Muscle of leg (tissue), 3 donors: ENCODE measurements at regions not wholly inside any gene's neighbourhood (a gene's known extent, or its start where the extent isn't known, plus 50 kb on each side); places are given as distances from the start of the nearest gene placed in this dataset.
"Not testable (repeated sequence)": the region's sequence is repeated elsewhere in the genome, so short reads cannot be mapped to it uniquely, and the experiment has no call there.

Experiments
- DNase-seq: peaks from one replicate; pipeline ENCODE4 v3.0.0; 2013
- H3K27ac ChIP-seq: one replicate; pipeline ENCODE4 v1.5.1; 2013; ENCODE audit warnings: mild to moderate bottlenecking, low read length, control low read depth
- H3K27me3 ChIP-seq: one replicate; pipeline ENCODE4 v1.6.1; 2013; ENCODE audit warnings: low read length; ENCODE audit not compliant: control insufficient read depth, insufficient read depth
- H3K36me3 ChIP-seq: one replicate; pipeline ENCODE4 v1.6.1; 2013; ENCODE audit warnings: low read length; ENCODE audit not compliant: control insufficient read depth, insufficient read depth
- H3K4me1 ChIP-seq: one replicate; pipeline ENCODE4 v1.6.1; 2013; ENCODE audit warnings: low read length; ENCODE audit not compliant: control insufficient read depth, insufficient read depth
- H3K4me3 ChIP-seq: one replicate; pipeline ENCODE4 v1.5.1; 2013; ENCODE audit warnings: low read length, control low read depth
- H3K9me3 ChIP-seq: replicated peaks from 2 replicates; pipeline ENCODE4 v1.6.1; 2013; ENCODE audit warnings: low read depth, low read length; ENCODE audit not compliant: control insufficient read depth
- WGBS: methylation state at CpG from one replicate; pipeline ENCODE4 v1.1.5; 2013; ENCODE audit warnings: missing lambda C conversion rate; ENCODE audit not compliant: insufficient coverage; 5-methylcytosine and 5-hydroxymethylcytosine counted together

DNA sequence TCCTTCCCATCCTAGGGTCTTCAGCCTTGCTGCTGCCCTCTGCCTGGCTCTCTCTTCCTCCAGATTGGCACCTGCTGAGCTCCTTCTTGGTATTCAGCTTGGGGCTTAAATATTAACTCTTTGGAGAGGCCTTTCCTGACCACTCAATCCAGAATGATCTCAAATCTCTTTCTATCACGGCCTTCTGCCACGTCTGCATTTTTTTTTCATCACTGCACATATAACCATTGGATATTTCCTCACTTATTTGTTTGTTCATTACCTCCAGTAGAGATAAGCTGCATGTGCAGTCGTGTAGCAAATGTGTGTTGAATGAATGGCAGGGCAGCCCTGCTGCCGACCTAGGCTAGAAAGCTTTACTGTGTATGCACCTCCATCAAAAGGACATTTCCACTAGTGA lies 51.6 kb upstream of the MPP7 start:
- H3K27ac ChIP-seq: no peak overlapping the region
- no peaks in the 10 kb centered on the region for H3K36me3 ChIP-seq
- no peaks in the 10 kb centered on the region for H3K4me1 ChIP-seq
- WGBS: 100% methylated on average over 2 of the region's 4 CpGs
- H3K27me3 ChIP-seq: no peaks in the 10 kb centered on the region
- H3K4me3 ChIP-seq: no peak overlapping the region
- no peaks in the 10 kb centered on the region for H3K9me3 ChIP-seq
- no peak for DNase-seq

DNA sequence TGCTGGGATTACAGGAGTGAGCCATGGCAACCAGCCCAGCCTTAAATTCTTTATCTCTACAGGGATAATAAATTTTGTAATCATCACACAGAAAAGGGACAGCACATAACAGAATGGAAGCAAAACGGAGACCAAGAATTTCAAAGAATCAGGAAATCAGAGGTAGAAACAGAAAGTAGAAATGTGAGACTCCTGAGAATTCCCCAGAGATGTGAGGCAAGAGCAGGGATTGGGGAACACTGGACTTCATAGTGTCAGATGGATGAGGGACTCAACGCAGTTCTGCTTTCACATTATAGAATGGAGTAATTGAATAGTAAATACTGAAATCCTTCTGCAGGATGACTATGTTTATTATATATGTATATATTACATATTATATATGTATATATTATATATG lies 52.5 kb upstream of the MPP7 start:
- no peaks in the 10 kb centered on the region for H3K36me3 ChIP-seq
- WGBS: no CpG with 5 or more reads among the region's 2 CpGs
- H3K4me1 ChIP-seq: no peaks in the 10 kb centered on the region
- H3K27me3 ChIP-seq: no peaks in the 10 kb centered on the region
- DNase-seq: no peak
- no peak overlapping the region for H3K27ac ChIP-seq
- no peak overlapping the region for H3K4me3 ChIP-seq
- H3K9me3 ChIP-seq: no peaks in the 10 kb centered on the region

DNA sequence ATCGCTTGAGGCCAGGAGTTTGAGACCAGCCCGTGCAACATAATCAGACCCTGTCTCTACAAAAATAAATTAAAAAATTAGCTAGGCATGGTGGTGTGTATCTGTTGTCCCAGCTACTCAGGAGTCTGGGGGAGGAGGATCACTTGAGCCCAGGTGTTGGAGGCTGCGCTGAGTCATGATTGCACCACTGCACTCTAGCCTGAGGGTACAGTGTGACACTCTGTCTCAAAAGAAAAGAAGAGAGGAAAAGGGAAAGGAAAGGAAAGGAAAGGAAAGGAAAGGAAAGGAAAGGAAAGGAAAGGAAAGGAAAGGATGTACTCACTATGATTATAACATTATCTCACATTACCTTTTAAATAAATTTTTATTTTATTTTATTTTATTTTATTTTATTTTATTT lies 56.5 kb upstream of the MPP7 start:
- 100% methylated on average over 1 of the region's 3 CpGs for WGBS
- H3K9me3 ChIP-seq: no peaks in the 10 kb centered on the region
- H3K27ac ChIP-seq: no peak overlapping the region
- no peaks in the 10 kb centered on the region for H3K4me1 ChIP-seq
- H3K4me3 ChIP-seq: no peak overlapping the region
- H3K36me3 ChIP-seq: no peaks in the 10 kb centered on the region
- no peaks in the 10 kb centered on the region for H3K27me3 ChIP-seq
- no peak for DNase-seq

GRCh38 chr10:28360175-28360574 lies 57.3 kb upstream of the MPP7 start:
- no CpG with 5 or more reads among the region's 4 CpGs for WGBS
- Histone ChIP-seq H3K9me3 (no peaks in the 10 kb centered on the region), H3K27me3 (no peaks in the 10 kb centered on the region), H3K4me1 (no peaks in the 10 kb centered on the region), H3K27ac (no peak overlapping the region), H3K36me3 (no peaks in the 10 kb centered on the region), H3K4me3 (no peak overlapping the region)
- DNase-seq: no peak

DNA sequence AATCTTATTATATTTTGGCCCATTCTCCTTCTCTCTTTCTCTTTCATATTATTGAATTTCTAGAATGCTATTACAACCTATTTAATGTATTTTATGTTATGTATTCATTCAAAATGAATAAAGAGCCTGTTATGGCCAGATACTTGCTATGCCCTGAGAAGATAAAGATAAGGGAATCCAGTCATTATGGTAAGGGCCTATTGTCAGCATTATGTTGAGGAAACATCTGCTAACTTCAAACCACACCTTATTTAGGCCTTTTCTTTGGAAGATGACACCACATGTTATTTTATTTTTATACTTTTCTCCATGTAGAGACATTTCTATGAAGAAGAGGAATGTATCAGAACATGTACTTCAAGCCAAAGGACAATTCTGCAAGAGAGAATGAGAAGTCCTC lies 60.5 kb upstream of the MPP7 start:
- no peak overlapping the region for H3K27ac ChIP-seq
- peaks cover 6% of the 10 kb centered on the region for H3K4me1 ChIP-seq
- no peak overlapping the region for H3K4me3 ChIP-seq
- no peak for DNase-seq
- no peaks in the 10 kb centered on the region for H3K9me3 ChIP-seq
- no peaks in the 10 kb centered on the region for H3K36me3 ChIP-seq
- no peaks in the 10 kb centered on the region for H3K27me3 ChIP-seq

GRCh38 chr10:28365840-28366239 lies 63.0 kb upstream of the MPP7 start:
- DNase-seq: no peak
- no peaks in the 10 kb centered on the region for H3K36me3 ChIP-seq
- 9% methylated on average over 1 of the region's 2 CpGs for WGBS
- H3K9me3 ChIP-seq: no peaks in the 10 kb centered on the region
- no peak overlapping the region for H3K4me3 ChIP-seq
- H3K4me1 ChIP-seq: peaks cover 6% of the 10 kb centered on the region
- H3K27ac ChIP-seq: no peak overlapping the region
- H3K27me3 ChIP-seq: no peaks in the 10 kb centered on the region

DNA sequence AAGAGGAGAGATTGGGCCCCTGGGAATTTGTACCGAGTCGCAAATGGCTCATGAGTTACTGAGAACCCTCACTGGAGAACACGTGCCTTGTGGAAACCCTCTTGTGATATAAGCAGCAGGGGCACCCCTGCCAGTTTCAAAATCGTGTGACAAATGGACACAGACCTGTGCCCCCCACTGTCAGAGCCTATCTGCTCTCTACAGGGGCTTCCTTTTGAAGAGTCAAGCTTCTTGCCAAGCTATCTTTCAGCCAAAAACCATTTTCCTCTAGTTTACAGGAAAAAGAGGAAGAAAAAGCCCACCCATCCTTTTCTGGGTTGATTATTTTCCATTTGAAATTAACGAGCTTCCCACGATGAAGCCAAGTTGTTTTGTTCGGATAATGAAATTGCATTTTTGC lies 64.1 kb upstream of the MPP7 start:
- DNase-seq: peak; percentile 18
- H3K27ac ChIP-seq: no peak overlapping the region
- H3K4me1 ChIP-seq: peaks cover 6% of the 10 kb centered on the region
- H3K36me3 ChIP-seq: no peaks in the 10 kb centered on the region
- WGBS: 55% methylated on average over 4 of the region's 7 CpGs
- H3K4me3 ChIP-seq: no peak overlapping the region
- no peaks in the 10 kb centered on the region for H3K9me3 ChIP-seq
- no peaks in the 10 kb centered on the region for H3K27me3 ChIP-seq

DNA sequence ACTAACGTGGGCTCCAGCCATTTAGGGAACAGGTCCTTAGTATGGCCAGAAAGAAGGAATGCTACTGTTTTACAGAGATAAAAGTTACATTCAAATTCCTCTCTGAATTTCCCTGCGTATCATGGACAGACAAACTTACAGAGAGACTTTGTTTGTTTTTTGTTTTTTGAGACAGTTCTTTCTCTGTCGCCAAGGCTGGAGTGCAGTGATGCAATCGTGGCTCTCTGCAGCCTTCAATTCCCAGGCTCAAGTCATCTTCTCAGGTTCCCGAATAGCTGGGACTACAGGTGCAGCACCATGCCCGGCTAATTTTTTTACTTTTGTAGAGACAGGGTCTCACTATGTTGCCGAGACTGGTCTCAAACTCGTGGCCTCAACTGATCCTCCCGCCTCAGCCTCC lies 64.5 kb upstream of the MPP7 start:
- peaks cover 6% of the 10 kb centered on the region for H3K4me1 ChIP-seq
- DNase-seq: peak; percentile 25
- no peak overlapping the region for H3K4me3 ChIP-seq
- H3K27me3 ChIP-seq: no peaks in the 10 kb centered on the region
- H3K9me3 ChIP-seq: no peaks in the 10 kb centered on the region
- WGBS: 33% methylated on average over 7 of the region's 9 CpGs
- no peak overlapping the region for H3K27ac ChIP-seq
- H3K36me3 ChIP-seq: no peaks in the 10 kb centered on the region

DNA sequence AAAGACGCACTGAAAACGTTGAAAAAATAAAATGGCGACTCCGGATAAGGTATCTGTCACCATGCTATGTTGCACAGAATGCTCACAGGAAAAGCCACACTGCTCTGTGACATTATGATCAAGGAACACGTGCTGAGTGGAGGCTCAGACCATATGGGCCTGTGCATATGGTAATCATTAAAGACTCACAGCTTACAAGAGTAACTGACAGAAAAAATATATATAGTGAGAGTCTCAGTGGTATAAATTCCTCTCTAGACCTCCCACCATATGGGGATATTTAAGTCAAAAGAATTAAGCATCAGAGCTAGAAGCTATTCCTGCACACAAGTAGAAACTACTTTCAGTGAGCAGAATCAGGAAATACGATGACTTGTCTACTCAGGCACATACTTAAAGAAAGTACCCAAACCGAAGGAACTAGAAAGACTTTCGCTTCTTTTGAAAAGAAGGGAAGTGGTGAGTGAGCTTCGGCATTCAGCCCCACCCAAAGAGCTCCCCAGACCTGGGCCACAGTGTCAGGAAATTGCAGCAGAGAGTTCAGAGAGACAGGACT lies 65.1 kb upstream of the MPP7 start:
- Histone ChIP-seq H3K4me3 (no peak overlapping the region), H3K4me1 (peaks cover 6% of the 10 kb centered on the region), H3K36me3 (no peaks in the 10 kb centered on the region), H3K9me3 (no peaks in the 10 kb centered on the region), H3K27ac (peak overlapping the region; percentile 13), H3K27me3 (no peaks in the 10 kb centered on the region)
- DNase-seq: peak; percentile 66
- 4% methylated on average over 3 of the region's 9 CpGs for WGBS

- H3K36me3 ChIP-seq: no peaks in the 10 kb centered on the region
- no peaks in the 10 kb centered on the region for H3K27me3 ChIP-seq
- H3K4me1 ChIP-seq: peaks cover 6% of the 10 kb centered on the region
- H3K9me3 ChIP-seq: no peaks in the 10 kb centered on the region
- H3K4me3 ChIP-seq: no peak overlapping the region
- H3K27ac ChIP-seq: no peak overlapping the region
- DNase-seq: no peak
- 100% methylated on average over 1 of the region's 2 CpGs for WGBS
Observed at GRCh38 chr10:28370107-28370835, 67.4 kb upstream of the MPP7 start.

DNA sequence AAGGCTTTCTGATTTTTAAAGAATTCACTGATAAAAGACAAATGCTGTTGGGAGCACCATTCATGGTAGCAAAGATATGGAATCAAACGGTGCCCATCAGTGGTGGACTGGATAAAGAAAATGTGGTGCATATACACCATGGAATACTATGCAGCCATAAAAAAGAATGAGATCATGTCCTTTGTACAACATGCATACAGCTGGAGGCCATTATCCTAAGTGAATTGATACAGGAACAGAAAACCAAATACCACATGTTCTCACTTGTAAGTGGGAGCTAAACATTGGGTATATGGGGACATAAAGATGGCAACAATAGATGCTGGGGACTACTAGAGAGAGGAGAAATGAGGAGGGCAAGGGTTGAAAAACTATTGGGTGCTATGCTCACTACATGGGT lies 68.8 kb upstream of the MPP7 start:
- DNase-seq, H3K36me3 ChIP-seq, H3K9me3 ChIP-seq, H3K27ac ChIP-seq, H3K4me3 ChIP-seq, H3K27me3 ChIP-seq, H3K4me1 ChIP-seq: not testable (repeated sequence)
- no CpG with 5 or more reads among the region's 1 CpG for WGBS
